Neural cell (in vitro differentiated cells): ENCODE measurements at regions not wholly inside any gene's neighbourhood (a gene's known extent, or its start where the extent isn't known, plus 50 kb on each side); places are given as distances from the start of the nearest gene placed in this dataset.

Experiments
- EP300 ChIP-seq: fragments of 450-650 bp; conservative IDR thresholded peaks from 2 replicates; pipeline ENCODE4 v1.6.1; 2014; ENCODE audit warnings: antibody characterized with exemption, mild to moderate bottlenecking, moderate library complexity; ENCODE audit not compliant: poor library complexity, severe bottlenecking
- EZH2 ChIP-seq: fragments of 200-600, 300-800 bp; shearing (Covaris generic), sonication (generic); IDR thresholded peaks from 2 replicates; pipeline ENCODE4 v1.6.1; 2014; ENCODE audit warnings: antibody characterized with exemption, low read length, borderline replicate concordance, mild to moderate bottlenecking; ENCODE audit not compliant: insufficient read depth, poor library complexity, severe bottlenecking

- TF ChIP-seq EZH2: no peak
- TF ChIP-seq EP300: no peak
Observed at GRCh38 chr2:128876986-128877983, 558.6 kb upstream of the HS6ST1 start.
